GM21717 (cell line): ENCODE measurements at regions not wholly inside any gene's neighbourhood (a gene's known extent, or its start where the extent isn't known, plus 50 kb on each side); places are given as distances from the start of the nearest gene placed in this dataset.

Experiments
- ATAC-seq: cut with Tn5 transposase; IDR thresholded peaks from one replicate; pipeline ENCODE4 v1.9.1; 2021; ENCODE audit warnings: mild to moderate bottlenecking, moderate library complexity; ENCODE audit not compliant: unreplicated experiment

DNA sequence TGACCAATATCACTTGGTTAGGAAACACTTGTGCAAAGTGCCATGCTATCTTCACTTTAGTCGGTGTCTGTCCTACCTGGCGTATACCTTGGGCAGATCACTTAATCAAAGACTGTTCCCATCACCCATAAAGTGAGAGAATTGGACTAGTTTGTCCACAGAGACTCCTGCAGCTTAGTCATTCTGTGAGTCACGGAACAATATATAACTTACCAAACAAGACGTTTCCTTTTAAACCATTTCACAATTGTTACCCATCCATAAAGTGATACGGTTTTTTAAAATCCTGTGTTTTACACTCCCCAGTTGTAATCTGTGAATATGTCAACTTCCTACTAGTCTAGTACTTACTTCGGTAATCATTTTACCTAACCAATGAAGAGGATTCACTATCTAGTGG, 499.3 kb upstream of the SMIM21 start:
- ATAC-seq = no peak

DNA sequence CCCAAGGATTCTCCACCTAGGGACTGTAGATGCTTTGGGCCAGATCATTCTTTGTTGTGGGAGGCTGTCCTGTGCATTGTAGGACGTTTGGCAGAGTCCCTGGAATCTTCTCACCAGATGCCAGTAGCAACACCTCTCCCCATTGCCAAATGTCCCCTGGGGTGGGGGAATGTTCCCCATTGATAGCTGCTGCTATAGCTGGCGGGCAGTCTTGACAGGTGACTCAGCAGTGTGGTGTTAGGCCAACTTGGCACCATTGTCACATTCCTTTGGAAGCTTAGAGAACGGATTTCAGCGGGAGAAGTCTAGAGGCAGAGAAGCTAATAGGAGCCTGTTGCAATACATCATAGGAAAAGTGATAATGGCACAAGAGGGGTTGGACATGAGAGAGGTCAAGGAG, 495.7 kb upstream of the SMIM21 start:
- ATAC-seq = no peak

DNA sequence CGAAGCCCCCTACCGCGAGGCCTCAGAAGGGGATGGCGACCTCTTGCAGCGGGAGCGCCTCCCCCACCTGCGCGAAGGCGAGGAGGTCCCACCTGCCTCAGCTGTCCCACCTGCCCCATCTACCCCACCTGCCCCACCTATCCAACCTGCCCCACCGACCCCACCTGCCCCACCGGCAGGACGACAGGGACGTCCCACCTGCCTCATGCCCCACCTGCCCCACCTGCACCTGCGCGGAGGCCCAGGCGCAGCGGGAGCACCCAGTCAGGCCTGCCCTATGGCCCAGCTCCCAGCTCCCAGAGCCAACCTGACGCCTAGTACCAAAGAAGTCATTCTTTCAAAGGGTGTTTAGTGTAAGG, 489.1 kb upstream of the SMIM21 start:
- no peak for ATAC-seq

DNA sequence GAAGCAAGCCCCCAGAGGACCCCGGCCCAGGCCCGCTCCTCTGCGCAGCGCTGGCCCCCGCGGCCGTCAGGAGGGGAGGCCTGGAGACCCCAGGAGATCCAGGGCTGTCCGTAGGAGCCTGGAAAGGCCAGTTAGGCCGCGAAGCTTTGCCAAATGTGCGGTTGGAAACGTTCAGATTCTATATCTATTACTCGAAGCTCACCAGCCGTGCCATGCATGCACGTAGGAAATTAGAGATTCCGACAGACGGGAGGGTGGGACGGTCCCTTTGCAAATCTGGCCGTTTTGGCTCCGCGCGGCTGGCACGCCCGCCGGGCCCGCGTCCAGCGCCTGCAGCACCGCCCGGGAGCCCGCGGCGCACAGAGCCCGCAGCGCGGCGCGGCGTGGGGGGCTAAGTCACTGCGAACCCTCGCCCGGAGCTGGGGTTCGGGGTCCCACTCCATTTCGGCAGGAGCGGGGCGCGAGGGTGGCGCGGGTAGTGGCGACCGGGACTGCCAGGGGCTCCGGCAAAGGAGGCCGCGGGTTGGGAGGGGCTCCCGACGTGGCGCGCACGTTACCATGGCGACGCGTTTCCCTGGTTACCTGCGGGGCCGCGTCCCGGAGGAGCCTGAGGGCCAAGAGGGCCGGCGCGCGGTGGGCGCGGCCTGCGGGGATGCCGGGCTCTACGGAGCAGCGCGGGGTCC, 488.6 kb upstream of the SMIM21 start:
- ATAC-seq = no peak

DNA sequence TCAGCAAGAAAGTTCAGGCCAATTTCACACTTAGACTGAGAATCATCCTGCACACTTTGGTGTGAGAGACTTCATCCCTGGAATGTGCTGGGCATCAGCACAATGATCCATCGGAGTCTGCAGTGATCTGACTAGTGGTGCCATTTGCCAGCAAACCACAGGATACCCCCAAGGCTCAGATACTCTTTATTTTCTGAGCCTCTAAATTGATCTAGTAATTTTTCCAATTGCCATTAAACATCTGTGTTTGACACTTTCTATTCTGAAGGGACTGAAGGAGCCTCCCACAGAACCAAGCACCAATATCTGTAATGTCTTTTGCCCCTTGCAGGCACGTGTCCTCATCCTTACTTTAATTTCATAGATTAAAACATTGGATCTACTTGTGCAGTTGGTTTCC, 485.3 kb upstream of the SMIM21 start:
- no peak for ATAC-seq

DNA sequence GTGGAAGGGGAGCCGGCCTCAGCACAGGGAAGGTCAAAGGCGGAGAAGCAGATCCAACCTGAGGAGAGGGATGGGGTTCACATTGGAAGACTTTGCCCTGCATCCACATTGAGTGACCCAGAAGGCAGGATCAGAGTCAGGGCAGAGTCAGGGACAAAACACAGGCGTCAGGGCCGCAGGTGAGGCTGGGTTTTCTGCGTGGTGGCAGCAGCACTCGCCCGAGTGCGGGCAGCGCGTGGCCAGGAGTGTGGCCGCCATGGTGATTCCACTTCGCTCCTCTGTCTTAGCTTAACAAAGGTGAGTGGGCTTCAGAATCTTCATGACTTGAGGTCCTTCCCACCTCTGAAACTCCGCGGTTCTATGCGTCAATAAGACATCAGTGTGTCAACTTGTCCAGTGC, 476.9 kb upstream of the SMIM21 start:
- ATAC-seq = no peak

DNA sequence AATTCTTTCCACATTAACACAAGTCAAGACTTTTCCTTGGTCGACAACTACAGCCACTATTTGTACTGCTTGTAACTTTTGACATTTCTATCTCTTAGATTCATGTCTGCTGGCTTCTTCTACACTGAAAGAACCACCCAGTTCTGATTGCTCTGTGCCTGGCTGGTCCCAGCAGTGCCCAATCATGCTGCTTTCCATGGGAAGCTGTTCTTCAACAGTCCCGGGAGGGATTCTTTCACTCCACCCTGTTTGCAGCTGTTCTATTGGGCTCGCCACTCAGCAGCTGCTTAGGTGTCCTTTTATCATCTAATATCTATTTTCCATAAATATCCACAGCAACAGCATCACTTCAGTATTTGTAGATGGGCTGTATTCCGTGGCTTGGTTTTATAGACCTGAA, 471.1 kb upstream of the SMIM21 start:
- ATAC-seq = no peak

DNA sequence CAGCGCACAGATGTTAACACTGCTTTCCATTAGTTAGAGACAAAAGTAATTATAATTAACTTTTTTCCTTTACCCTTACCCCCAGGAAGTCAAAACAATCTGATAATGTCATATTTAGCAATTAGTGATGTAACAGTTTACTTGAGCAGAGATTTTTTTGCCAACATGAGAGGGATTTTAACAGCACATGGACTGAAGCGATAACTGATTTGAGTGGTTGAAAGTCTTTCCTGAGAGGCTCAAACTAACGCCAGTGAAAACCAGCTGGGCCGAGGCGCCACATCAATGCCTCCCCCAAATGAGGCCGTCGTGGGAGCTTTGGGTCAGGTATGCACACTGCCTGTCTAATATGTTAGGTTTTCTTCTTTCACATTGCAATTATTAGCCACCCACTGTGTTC, 469.9 kb upstream of the SMIM21 start:
- ATAC-seq = no peak

DNA sequence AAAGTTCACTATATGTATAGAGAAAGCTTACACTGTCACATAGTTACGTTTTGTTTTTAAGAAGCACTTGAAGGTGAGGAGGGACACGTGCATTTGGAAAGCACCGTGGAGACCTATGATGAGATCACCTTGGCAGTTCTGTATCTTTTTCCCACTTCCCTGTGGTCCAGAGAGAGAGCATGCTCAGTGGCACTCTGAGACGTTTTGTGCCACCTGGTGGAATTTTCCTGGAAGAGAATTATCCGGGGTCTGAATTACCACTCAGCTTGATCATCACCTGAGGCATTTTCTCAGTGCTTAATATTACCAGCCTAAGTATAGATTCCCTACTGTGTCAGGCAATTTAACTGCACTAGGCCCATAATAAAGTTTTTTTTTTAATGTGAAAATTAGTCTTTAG, 469.4 kb upstream of the SMIM21 start:
- ATAC-seq = no peak

DNA sequence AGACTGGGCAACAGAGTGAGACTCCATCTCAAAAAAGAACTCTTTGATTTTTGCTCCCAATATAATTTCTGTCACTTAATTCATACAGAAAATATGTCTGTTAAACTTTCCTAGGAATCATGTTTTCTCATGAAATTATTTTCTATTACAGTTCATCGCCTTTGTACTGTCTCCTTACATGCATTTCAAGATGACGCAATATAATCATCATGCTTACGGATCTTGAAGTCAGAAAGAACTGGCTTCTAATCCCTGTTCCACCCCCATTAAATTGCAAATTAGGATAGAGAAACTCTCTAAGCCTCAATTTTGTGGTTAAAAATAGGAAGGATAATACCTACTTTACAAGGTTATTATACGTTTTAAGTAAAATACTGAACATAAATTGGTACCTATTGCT, 467.6 kb upstream of the SMIM21 start:
- ATAC-seq = no peak

DNA sequence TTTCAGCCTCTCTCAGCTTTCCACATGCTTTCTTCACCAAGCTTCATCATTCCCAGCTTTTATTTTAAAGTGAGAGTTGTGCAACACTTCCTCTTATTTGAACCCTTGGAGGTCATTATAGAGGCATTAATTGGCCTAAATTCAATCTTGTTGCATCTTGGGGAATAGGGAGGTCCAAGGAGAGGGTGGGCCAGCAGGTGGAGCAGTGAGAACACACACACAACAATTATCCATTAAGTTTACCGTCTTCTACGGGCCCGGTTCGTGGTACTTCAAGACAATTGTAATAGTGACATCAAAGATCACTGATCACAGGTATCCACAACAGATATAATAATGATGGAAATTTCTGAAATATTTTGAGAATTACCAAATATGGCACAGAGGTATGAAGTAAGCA, 457.2 kb upstream of the SMIM21 start:
- no peak for ATAC-seq

DNA sequence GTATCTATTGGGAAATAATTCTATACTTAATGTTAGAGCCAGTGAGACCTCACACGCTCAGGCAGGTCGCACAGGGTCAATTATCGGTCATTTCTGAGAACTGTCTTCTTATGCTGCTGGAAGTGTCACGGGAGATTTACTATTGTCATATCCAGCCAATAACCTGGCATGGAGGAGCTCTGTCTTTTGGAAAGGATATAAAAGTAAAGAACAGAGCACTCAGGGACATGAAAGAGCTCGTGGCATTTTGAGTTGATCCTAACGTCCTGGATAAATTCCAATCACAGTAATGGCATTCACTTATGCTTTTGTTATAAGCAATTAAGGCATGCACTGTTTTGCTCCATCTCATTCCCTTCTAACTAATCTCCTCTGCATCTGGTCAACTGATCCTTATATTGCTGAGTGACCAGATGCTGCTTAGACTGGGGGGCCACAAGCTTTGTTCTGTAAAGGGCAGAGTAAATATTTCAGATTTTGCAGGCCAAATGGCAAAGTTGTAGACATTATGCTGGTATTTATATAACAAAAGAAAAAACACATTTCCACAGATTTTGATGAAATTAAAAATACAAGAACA, 453.5 kb upstream of the SMIM21 start:
- no peak for ATAC-seq

DNA sequence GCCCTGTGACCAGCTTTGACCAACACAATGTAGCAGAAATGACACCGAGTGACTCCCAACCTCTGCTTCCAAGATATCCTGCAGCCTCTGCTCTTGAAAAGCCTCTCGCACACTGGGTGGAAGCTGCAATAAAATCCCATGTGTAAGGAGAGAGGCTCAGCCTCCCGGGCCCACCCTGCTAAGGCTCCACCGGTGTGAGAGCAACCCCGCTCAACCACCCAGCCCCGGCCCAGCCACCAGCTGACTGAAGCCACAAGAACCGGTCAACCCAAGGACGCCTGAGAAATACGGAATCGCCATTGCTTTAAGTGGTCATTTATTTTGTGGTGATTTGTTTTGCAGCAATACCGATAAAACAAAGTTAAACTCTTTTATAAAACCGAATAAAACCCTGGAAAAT, 452.8 kb upstream of the SMIM21 start:
- ATAC-seq = no peak

DNA sequence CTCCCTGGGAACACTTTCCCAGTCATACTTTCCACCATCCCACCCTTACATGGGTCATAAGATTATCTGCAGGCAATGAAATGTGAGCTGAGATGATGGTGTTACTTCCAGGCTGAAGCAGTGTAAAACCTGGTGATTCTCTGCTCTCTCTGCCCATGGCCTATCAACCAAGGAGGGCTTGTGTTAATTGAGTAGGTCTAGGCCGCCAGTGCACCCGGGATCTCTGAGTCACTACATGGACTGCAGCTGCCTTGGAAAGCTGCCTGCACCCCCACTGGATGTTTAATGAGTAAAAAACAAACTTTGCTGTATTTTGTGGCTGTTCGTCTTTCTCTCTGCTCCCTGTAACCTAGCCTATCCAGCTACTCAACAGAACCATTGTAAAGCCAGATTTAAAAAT, 451.7 kb upstream of the SMIM21 start:
- no peak for ATAC-seq

DNA sequence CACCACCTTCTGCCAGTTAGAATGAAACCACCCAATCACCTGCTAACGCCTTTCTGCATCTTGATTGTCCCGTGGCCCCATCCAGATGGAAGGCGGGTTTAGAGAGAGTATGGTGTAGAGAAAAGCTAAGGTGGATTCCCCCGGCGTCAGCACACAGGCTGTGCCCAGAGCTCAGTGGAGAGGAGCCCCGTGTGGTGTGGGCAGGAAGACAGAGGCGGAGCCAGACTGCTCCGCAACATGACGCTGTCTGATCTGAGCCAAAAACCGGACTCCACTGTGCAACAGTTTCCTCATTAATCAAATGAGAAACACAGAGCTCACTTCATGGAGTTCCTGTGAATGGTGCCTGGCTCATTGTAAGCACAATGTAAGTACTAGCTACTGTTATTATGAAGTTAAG, 448.1 kb upstream of the SMIM21 start:
- no peak for ATAC-seq

DNA sequence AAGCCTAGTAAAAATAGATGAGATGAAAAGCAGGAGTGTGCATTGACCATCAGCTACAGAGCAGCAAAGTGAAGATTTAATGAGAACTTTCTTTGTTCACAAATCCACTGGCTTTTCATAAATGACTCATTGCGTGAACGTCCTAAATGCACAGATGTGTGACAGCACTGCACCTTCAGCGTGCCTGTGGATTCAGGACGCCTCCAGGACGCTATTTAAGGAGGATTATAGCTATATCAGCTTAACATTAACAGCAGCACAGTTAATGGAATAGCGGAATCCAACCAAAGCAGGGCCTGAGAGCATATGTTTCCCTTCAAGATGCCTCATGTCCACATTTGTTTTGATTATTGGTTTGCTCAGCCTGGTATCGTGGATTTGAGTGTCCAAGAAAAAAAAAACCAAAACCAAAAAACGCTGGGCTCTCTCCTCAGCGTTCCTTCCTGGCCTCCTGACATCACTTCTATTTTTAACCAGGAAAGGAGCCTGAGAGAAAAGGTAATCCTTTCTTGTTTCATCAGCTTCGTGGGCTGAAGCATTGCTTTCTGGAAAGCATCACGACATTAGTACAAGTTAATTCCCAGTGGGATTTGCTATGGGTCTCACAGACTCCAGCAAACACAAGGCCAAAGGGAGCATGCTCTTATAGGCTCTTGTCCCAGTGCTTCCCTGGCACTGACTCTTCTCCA, 447.0 kb upstream of the SMIM21 start:
- no peak for ATAC-seq

DNA sequence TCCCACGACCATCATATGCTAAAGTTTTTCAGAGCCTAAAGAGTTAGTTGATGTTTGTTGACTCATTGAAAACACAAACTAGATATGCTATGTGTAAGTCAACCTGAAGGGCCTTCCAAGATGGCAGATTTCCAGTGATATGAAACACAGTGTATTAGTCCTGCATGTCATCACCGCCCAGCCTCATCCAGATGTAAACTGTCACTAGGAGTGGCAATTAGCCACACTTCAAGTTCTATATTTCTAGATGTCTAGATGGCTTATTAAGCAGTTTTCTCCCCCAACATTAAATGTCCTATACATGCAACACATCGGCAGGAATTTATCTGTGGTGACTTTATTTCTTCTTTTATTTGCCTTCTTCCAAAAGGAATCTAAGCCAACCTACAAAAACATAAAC, 444.1 kb upstream of the SMIM21 start:
- ATAC-seq = no peak

DNA sequence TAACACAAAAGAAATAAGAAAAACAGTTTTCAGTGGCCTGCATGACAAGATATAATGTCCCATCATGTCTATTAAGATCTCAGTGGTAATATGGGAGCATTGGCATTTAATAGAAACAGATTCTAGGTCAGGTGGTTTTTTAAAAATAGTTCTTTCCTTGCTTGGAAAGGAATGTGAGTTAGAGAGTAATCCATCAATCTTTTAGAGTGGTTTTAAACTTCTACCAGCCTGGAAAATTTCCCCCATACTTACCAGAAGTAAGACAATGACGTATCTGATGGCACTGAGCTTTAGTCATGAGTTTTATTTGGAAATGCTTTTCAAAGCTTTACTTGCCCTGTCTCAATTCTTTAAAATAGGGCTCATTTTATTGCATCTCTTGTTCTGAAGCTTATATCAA, 441.7 kb upstream of the SMIM21 start:
- ATAC-seq = no peak

DNA sequence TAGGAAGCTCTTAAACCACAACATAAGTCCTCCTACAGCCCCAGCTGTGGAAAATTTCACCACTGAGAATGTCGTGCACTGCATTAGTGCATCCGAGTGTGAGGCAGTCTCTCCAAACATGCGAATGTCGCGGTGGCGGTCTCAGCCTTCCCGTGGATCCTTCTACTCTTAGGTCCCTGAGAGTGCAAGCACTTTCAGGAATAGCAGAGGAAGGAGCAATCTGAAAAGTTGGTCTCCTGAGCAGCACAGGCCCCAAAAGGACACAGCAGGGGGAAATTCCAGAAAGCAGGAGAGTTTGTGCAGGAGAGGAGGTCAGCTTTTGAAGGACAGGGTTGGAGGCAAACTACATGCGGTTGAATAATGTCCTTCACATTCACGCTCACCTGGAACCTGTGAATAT, 440.5 kb upstream of the SMIM21 start:
- ATAC-seq = no peak

DNA sequence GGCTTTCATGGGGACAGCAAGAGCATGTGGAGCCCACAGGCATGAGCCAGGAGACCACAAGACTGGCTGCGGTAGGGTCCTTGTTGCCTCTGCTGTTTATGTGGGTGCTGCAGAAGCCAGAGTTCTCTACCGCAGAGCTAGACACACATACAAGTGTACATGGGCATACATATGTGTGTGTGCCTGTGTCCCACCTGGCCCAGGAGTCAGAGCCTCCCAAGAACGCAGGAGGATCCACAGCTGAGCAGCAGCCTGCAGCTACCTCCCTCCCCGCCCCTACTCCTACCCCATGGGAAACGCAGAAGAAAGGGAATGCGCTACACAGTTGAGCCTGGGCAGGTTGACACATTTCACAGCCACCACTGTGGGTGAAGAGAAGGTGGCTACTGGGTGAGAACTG, 438.1 kb upstream of the SMIM21 start:
- no peak for ATAC-seq

DNA sequence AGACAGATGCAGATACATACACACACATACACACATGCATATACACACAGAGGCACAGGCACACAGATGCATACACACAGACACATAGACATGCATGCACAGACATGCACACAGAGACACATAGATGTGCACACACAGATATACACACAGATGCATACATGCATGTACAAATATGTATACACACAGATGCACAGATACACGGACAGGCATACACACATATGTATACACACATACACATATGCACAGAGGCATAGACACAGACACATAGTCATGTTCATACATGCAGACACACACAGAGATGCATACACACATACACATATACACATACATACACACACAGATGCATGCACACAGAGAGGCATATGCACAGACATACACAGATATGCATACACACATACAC, 437.3 kb upstream of the SMIM21 start:
- no peak for ATAC-seq

DNA sequence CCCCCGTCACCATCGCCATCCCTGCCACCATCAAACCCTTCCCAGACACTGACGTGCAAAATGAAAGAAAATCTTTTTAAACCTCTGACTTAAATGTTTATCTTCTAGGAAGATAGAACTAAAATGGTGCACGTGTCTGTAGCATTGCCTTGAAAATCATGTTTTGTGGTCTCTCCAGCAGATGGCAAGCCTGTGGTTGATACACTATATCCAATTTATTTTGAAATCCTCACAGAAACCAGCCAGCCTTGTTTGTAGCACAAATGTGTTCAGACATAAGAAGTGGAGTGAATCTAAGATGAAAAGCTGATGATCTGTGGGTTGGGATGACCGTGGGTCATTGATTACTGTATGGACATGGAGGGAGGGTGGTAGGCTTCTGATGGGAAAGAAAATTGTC, 436.2 kb upstream of the SMIM21 start:
- ATAC-seq = no peak

DNA sequence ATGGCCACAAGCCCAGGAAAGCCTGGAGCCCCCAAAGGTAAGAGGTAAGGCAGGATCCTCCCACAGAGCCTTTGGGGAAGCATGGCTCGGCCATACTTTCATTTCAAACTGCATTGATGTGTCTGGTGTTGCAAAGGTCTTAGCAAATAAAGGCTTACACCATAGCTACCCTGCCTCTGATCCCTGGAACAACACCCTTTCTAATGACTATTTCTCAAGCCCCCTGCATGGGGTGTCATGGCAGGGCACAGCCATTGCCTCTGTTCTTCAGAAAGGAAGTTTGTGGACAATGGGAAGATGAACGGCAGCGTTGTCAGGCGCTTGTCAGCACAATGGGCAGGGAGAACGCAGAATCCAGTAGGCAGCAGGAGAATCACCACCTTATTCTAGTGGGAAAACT, 435.0 kb upstream of the SMIM21 start:
- no peak for ATAC-seq
